H1 (cell line): ENCODE measurements at regions not wholly inside any gene's neighbourhood (a gene's known extent, or its start where the extent isn't known, plus 50 kb on each side); places are given as distances from the start of the nearest gene placed in this dataset. TPM values are rescaled to one million over a fixed set of nuclear protein-coding genes. Genes with fewer than 3 reads are reported as not detected.

ENCODE experiments used
- small RNA-seq: library from polyadenylated mRNA; stranded (forward); fragments of <200 nt; extraction: miRNeasy Mini kit (QIAGEN cat#:217004); gene quantifications from one replicate; pipeline ENCODE3, GENCODE V24; 2013; ENCODE audit not compliant: insufficient read depth

Small RNA genes in the stretch of these regions (small RNA-seq; reads per million reads assigned to genes)
- gene AL356277.1 (not detected), gene TXNP7 (not detected)
